ENCODE measurements at regions not wholly inside any gene's neighbourhood (a gene's known extent, or its start where the extent isn't known, plus 50 kb on each side); places are given as distances from the start of the nearest gene placed in this dataset.

- DNase-seq (ENCODE audit: low read depth, low spot score) (no peak), FAIRE-seq (no peak)
- intact Hi-C loops (cut with micrococcal nuclease) = loop anchor here (10.0 kb wide), 1 partner anchor 815 kb away; no protein-coding TSS in a partner anchor
- H3K4me3 ChIP-seq (replicated peaks in 1 of 3; ENCODE audit: insufficient read depth in 1 of 3, low read depth in 1 of 3, low read length in 3 of 3) = no peak overlapping the region
- ChIA-PET POLR2A (no interaction called here), CTCF (no interaction called here)
- BruUV-seq (replicated peaks) = no TSS peak
- no peak overlapping the region for H3K4me2 ChIP-seq (ENCODE audit: insufficient read depth, low read length)
- no peak overlapping the region for H2AFZ ChIP-seq (ENCODE audit: low read depth, low read length)
- H3K27ac ChIP-seq (ENCODE audit: insufficient read depth, low read depth, low read length) = no peak overlapping the region
- no peaks in the 10 kb centered on the region for H4K20me1 ChIP-seq (replicated peaks; ENCODE audit: control insufficient read depth, extremely low read depth, insufficient read depth, low read length)
- TF ChIP-seq POLR2AphosphoS5 (IDR thresholded peaks at IDR 0.05; ENCODE audit: insufficient read depth, low read depth, low read length) (no peak), CTCF (IDR thresholded peaks at IDR 0.05; ENCODE audit: extremely low read depth in 1 of 2, insufficient read depth in 1 of 2, low read depth in 1 of 2, low read length in 2 of 2) (no peak), MYC (IDR thresholded peaks at IDR 0.05; ENCODE audit: low read depth, low read length) (no peak), GATA2 (IDR thresholded peaks at IDR 0.05; ENCODE audit: insufficient read depth, insufficient read length, low read depth, low read length) (no peak), FOS (IDR thresholded peaks at IDR 0.05; ENCODE audit: borderline replicate concordance, insufficient read depth, low read length) (no peak), MAX (IDR thresholded peaks at IDR 0.05; ENCODE audit: insufficient read depth, insufficient read length) (no peak), EZH2 (IDR thresholded peaks at IDR 0.05; ENCODE audit: borderline replicate concordance, low read depth, low read length, severe bottlenecking) (no peak), POLR2A (IDR thresholded peaks at IDR 0.05; ENCODE audit: low read depth, low read length) (no peak), JUN (IDR thresholded peaks at IDR 0.05; ENCODE audit: borderline replicate concordance, insufficient read depth, insufficient read length, low read depth) (no peak)
- H3K9me3 ChIP-seq (replicated peaks; ENCODE audit: control insufficient read depth, insufficient read depth, low read length) = no peaks in the 10 kb centered on the region
- no peak overlapping the region for H3K9ac ChIP-seq (replicated peaks; ENCODE audit: extremely low read depth, insufficient read depth, low read length)
- no peaks in the 10 kb centered on the region for H3K4me1 ChIP-seq (ENCODE audit: control insufficient read depth, extremely low read depth, insufficient read depth, low read length)
- H3K36me3 ChIP-seq (ENCODE audit: control insufficient read depth in 2 of 2, extremely low read depth in 1 of 2, insufficient read depth in 2 of 2, low read length in 2 of 2) = no peaks in the 10 kb centered on the region
- dilution Hi-C loops (cut with MboI; ENCODE audit: extremely low pct_ligation_motif_present, low sequenced_read_pairs) = no loop called here
- no peaks in the 10 kb centered on the region for H3K79me2 ChIP-seq (ENCODE audit: control insufficient read depth, insufficient read depth, low read length)
- no peaks in the 10 kb centered on the region for H3K27me3 ChIP-seq (ENCODE audit: control insufficient read depth in 2 of 2, insufficient read depth in 2 of 2, low read length in 2 of 2)
- H3K9me1 ChIP-seq (replicated peaks; ENCODE audit: control insufficient read depth, extremely low read depth, insufficient read depth, low read length) = no peaks in the 10 kb centered on the region
Measured at GRCh38 chr9:29319736-29320513, 1746.6 kb upstream of the C9orf72 start.
